HEK293T (cell line): ENCODE measurements at regions not wholly inside any gene's neighbourhood (a gene's known extent, or its start where the extent isn't known, plus 50 kb on each side); places are given as distances from the start of the nearest gene placed in this dataset.

Experiments
- CTCF ChIA-PET: fragments of 350-600 bp; formaldehyde crosslinking; extraction: SDS; loops from one replicate; lab custom pipeline; 2021; ENCODE audit warnings: antibody characterized with exemption, inconsistent platforms; lab: Yijun Ruan, JAX
- POLR2A ChIA-PET: fragments of 350-600 bp; formaldehyde crosslinking; extraction: SDS; loops from one replicate; lab custom pipeline; 2020; ENCODE audit warnings: antibody characterized with exemption, inconsistent platforms; lab: Yijun Ruan, JAX
- DNase-seq: peaks from one replicate; pipeline ENCODE4 v3.0.0; 2012; ENCODE audit warnings: mixed read lengths; ENCODE audit errors: extremely low spot score
- ARNT ChIP-seq: fragments of 450-650 bp; IDR thresholded peaks from 2 replicates; pipeline ENCODE4 v1.6.1; 2017; ENCODE audit warnings: mild to moderate bottlenecking
- BHLHE40 ChIP-seq: fragments of 450-650 bp; IDR thresholded peaks from 2 replicates; pipeline ENCODE4 v1.6.1; 2016; ENCODE audit warnings: mild to moderate bottlenecking, moderate library complexity, borderline replicate concordance
- CTBP1 ChIP-seq: fragments of 450-650 bp; IDR thresholded peaks from 2 replicates; pipeline ENCODE4 v1.6.1; 2016; ENCODE audit warnings: borderline replicate concordance
- ELF4 ChIP-seq: fragments of 450-650 bp; IDR thresholded peaks from 2 replicates; pipeline ENCODE4 v1.6.1; 2017; ENCODE audit warnings: antibody characterized with exemption
- FOXA1 ChIP-seq: fragments of 450-650 bp; IDR thresholded peaks from 2 replicates; pipeline ENCODE4 v1.6.1; 2016; ENCODE audit warnings: mild to moderate bottlenecking
- FOXK2 ChIP-seq: fragments of 450-650 bp; IDR thresholded peaks from 2 replicates; pipeline ENCODE4 v1.6.1; 2016; ENCODE audit warnings: mild to moderate bottlenecking
- FOXM1 ChIP-seq: fragments of 450-650 bp; IDR thresholded peaks from 2 replicates; pipeline ENCODE4 v1.6.1; 2017; ENCODE audit warnings: mild to moderate bottlenecking, borderline replicate concordance
- HDGF ChIP-seq: fragments of 450-650 bp; IDR thresholded peaks from 2 replicates; pipeline ENCODE4 v1.6.1; 2017; ENCODE audit warnings: antibody characterized with exemption, borderline replicate concordance
- L3MBTL2 ChIP-seq: fragments of 450-650 bp; conservative IDR thresholded peaks from 2 replicates; pipeline ENCODE4 v1.6.1; 2016; ENCODE audit warnings: mild to moderate bottlenecking
- LEF1 ChIP-seq: fragments of 450-650 bp; IDR thresholded peaks from 2 replicates; pipeline ENCODE4 v1.6.1; 2017; ENCODE audit warnings: mild to moderate bottlenecking, borderline replicate concordance
- NFRKB ChIP-seq: fragments of 450-650 bp; IDR thresholded peaks from 2 replicates; pipeline ENCODE4 v1.6.1; 2016; ENCODE audit warnings: mild to moderate bottlenecking, moderate library complexity
- SP1 ChIP-seq: fragments of 450-650 bp; IDR thresholded peaks from 2 replicates; pipeline ENCODE4 v1.6.1; 2017
- SUZ12 ChIP-seq: fragments of 450-650 bp; IDR thresholded peaks from 2 replicates; pipeline ENCODE4 v1.6.1; 2016; ENCODE audit warnings: mild to moderate bottlenecking
- TARDBP ChIP-seq: fragments of 450-650 bp; IDR thresholded peaks from 2 replicates; pipeline ENCODE4 v1.6.1; 2016
- ZNF384 ChIP-seq: fragments of 450-650 bp; IDR thresholded peaks from 2 replicates; pipeline ENCODE4 v1.6.1; 2016
- TF ChIP-seq, protein P1 (sequence below): fragments of 450-650 bp; IDR thresholded peaks from 2 replicates; pipeline ENCODE4 v1.6.1; 2016

DNA sequence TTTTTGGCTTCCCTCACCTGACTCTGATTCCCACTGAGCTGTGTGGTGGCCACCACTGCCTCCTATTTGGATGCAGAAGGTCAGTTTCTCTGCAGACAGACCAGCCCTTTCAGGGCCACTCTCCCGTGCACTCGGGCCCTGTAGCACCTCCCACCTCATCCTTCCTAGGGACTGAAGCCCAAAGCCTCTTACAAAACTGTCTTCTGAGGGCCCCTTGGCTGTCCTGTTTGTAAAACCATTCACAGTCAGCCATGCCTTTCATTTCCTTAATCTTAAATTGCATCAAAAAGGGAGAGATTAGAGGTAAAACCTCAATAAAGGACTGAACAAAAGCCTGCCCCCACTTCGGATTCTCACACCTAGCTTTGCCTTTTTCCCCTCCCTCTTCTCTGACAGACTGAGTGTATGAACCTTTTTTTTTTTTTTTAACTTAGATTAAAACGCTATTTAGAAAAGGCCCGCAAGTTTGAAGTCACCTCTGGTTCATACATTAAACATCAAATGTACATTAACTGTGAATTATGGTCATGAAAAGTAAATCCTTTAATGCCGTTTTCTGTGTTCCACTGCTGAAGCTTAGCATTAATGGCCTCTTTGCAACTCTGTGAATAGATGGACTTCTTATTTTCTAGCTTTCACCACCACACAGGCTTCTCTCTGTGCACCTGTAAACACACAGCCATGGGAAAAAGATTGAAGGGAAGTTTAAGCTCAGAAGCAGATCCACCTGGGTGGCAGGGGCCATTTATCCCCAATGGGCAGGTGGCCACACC lies 247.2 kb upstream of the CADM1 start:
- ChIA-PET POLR2A (no interaction called here), CTCF (no interaction called here)
- TF ChIP-seq FOXM1 = no peak
- TF ChIP-seq ZNF384 = no peak
- TF ChIP-seq ARNT = no peak
- no peak for TF ChIP-seq CTBP1
- TF ChIP-seq HDGF = no peak
- TF ChIP-seq, protein P1, sequence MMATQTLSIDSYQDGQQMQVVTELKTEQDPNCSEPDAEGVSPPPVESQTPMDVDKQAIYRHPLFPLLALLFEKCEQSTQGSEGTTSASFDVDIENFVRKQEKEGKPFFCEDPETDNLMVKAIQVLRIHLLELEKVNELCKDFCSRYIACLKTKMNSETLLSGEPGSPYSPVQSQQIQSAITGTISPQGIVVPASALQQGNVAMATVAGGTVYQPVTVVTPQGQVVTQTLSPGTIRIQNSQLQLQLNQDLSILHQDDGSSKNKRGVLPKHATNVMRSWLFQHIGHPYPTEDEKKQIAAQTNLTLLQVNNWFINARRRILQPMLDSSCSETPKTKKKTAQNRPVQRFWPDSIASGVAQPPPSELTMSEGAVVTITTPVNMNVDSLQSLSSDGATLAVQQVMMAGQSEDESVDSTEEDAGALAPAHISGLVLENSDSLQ = no peak
- TF ChIP-seq FOXA1 = no peak
- no peak for TF ChIP-seq BHLHE40
- no peak for TF ChIP-seq SUZ12
- no peak for TF ChIP-seq LEF1
- no peak for TF ChIP-seq FOXK2
- DNase-seq = no peak

DNA sequence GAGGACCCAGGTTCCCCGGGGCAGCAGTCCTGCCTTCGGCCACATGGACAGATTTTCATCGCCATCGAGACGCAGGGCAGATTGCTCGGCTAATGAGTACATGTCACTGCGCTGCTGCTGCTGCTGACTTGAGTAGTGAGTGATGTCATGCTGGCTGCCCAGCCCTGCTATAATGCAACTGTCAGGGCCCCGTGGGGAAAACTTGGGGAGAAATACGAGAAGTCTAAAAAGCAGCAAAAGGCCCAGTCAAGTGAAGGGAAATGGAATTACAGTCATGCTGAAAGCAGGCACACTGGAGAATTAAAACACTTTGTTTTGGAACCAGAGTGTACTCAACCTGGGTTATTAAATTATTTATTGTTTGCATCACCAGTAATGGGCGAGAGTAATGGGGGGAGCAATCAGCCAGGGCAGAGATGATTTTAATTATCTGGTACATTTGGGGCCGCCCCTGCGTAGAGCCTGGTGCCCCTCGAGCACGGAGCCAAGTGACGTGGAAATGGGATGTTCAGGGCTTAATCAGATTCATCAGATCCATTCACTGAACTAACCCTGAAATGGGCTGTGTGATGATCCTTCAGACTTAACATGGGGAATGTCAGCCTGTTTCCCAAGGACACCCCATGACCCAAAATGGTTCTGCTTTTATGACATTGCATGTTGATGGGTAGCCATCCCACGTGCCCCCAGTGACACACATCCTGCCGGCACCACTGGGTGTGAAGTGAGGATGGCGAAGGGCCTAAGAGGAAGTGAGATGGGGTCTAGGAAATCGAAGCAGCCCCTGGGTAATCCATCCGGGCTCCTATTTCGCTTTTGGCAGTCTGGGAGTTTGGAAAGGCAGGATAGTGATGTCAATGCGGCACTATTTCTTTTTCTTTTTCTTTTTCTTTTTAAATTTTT lies 241.6 kb upstream of the CADM1 start:
- DNase-seq = no peak
- POLR2A ChIA-PET = no interaction called here
- TF ChIP-seq ELF4 (no peak), HDGF (no peak), LEF1 (no peak), FOXM1 (no peak), TARDBP (no peak), ARNT (no peak), BHLHE40 (no peak), ZNF384 (no peak), L3MBTL2 (no peak), FOXK2 (no peak)
- TF ChIP-seq, protein P1 = no peak
- CTCF ChIA-PET = no interaction called here

DNA sequence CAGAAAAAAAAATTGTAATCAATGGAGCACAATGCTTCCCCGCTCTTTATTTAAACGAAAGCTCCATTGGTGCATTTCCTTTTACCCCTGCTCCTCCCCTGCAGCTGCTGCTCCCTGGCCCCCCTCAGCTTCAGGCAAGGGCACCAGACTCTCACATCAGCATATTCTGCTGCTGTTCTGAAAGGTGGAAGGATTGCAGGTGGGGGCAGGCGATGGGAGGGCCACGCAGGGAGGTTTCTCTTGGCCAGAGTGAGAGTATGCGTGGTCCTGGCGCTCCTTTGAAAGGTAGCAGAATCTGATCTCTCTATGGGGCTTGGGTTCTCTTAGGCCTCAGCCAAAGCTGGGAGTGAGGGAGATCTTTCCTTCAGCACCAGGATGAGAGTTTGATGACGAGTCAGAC lies 240.9 kb upstream of the CADM1 start:
- ChIA-PET CTCF (interaction anchor here (0.7 kb wide), 2 partner anchors 36 to 55 kb away, joined by 3 to 8 read pairs; no protein-coding TSS in a partner anchor), POLR2A (no interaction called here)
- no peak for TF ChIP-seq ELF4
- TF ChIP-seq NFRKB = no peak
- TF ChIP-seq TARDBP = no peak
- no peak for TF ChIP-seq ZNF384
- TF ChIP-seq, protein P1 = no peak
- TF ChIP-seq L3MBTL2 = no peak
- no peak for TF ChIP-seq SUZ12
- no peak for TF ChIP-seq BHLHE40
- no peak for TF ChIP-seq FOXK2
- no peak for TF ChIP-seq FOXA1
- TF ChIP-seq LEF1 = no peak
- no peak for TF ChIP-seq FOXM1
- no peak for TF ChIP-seq ARNT
- TF ChIP-seq HDGF = no peak
- DNase-seq = no peak

DNA sequence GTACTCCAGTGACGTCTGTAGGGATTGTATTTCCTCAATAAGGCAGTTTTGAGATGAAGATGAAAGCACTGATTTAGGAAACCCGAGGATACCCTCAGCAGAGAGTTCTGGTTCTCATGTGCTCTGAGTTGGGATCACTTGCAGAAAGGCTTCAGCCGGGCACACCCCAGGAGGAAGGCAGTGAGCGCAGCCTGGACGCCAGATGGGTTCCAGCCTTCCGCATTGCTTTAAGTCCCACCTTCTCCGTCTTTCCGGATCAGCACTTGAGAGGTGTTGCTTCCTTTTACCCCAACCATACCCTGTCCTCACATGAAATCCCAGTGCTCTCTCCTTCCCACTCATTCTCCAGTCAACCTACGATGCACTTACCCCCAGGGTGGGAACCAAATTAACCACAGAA lies 239.5 kb upstream of the CADM1 start:
- TF ChIP-seq, protein P1 = no peak
- TF ChIP-seq FOXK2 (no peak), LEF1 (no peak), ZNF384 (no peak), BHLHE40 (no peak), HDGF (no peak), SUZ12 (no peak), SP1 (no peak), FOXA1 (no peak), NFRKB (no peak), ELF4 (no peak), CTBP1 (no peak), ARNT (no peak), L3MBTL2 (no peak), FOXM1 (no peak), TARDBP (no peak)
- DNase-seq = no peak
- CTCF ChIA-PET = no interaction called here
- POLR2A ChIA-PET = no interaction called here

DNA sequence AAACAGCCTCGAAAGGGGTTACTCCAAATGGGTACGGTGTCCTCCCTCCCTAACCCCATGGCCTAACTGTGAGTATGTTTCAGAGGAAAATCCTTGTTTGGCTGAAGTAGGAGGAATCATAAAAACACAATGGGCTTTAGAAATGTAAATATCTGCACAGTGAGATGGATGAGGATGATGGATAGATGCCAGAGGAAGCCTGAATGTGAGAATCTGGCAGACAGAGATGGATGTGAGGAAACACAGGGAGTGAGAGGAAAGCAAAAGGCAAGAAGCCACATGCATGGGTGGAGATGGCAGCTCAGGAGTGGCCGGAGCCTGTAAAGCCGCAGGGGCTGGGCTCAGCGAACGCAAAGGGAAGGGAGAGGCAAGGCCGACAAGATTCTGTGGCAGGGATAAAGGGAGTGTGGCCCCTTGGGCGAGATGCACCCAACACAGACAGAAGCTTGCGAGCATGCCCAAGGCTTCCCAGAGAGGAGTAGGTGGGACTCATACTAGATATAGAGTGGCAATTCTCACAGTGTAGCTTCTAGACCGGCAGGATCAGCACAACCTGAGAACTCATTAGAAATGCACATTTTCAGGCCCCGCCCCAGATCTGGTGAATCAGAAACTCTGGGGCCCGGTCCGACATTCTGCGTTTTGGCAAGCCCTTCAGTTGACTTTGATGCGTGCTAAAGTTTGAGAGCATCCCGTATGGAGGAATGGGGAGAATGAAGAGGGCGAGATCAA lies 237.3 kb upstream of the CADM1 start:
- TF ChIP-seq, protein P1 = no peak
- TF ChIP-seq TARDBP (no peak), ELF4 (no peak), LEF1 (no peak), ARNT (no peak), SP1 (no peak), SUZ12 (no peak), BHLHE40 (no peak), CTBP1 (no peak)
- CTCF ChIA-PET = no interaction called here
- no peak for DNase-seq
- POLR2A ChIA-PET = no interaction called here
